IMR-90 (cell line): ENCODE measurements at regions not wholly inside any gene's neighbourhood (a gene's known extent, or its start where the extent isn't known, plus 50 kb on each side); places are given as distances from the start of the nearest gene placed in this dataset.

Source experiments
- POLR2A ChIP-seq: IDR thresholded peaks from 2 replicates; pipeline ENCODE4 v1.6.1; 2012; ENCODE audit warnings: mild to moderate bottlenecking, low read depth, low read length
- RCOR1 ChIP-seq: IDR thresholded peaks from 2 replicates; pipeline ENCODE4 v1.6.1; 2012; ENCODE audit warnings: mild to moderate bottlenecking, low read length, improper control_type of control experiment; ENCODE audit not compliant: insufficient replicate concordance
- RFX5 ChIP-seq: IDR thresholded peaks from 2 replicates; pipeline ENCODE4 v1.8.0; 2012; ENCODE audit warnings: low read depth, mild to moderate bottlenecking, low read length, moderate library complexity
- TF ChIP-seq, protein P1 (sequence below): conservative IDR thresholded peaks from 2 replicates; pipeline ENCODE4 v1.5.1; 2012; ENCODE audit warnings: mild to moderate bottlenecking, low read depth, low read length, improper control_type of control experiment
- TF ChIP-seq, protein P2 (sequence below): fragments of 150-350 bp; IDR thresholded peaks from 2 replicates; pipeline ENCODE4 v1.6.1; 2017; ENCODE audit warnings: mild to moderate bottlenecking, antibody characterized with exemption, low read length, low read depth

DNA sequence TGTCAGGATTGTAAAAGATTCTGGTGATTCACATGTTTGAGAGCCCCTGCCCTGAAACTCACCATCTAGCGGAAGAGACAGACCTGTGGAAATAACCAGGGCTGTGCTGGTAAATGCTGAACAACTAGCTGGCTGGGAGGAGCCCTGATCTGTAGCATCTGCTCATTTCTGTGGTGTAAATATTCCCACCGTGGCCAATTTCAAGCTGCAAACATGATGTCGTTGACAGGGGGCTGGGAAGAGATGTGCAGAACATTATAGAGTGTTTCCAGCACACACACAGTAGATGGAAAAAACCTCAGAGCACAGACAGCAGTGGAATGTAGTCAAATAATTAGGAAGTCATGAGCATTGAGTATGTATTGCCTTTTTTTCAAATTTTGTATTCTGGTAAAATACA lies 138.2 kb downstream of the PHETA1 start:
- TF ChIP-seq POLR2A (no peak), RFX5 (no peak), RCOR1 (no peak)
- TF ChIP-seq, protein P1, sequence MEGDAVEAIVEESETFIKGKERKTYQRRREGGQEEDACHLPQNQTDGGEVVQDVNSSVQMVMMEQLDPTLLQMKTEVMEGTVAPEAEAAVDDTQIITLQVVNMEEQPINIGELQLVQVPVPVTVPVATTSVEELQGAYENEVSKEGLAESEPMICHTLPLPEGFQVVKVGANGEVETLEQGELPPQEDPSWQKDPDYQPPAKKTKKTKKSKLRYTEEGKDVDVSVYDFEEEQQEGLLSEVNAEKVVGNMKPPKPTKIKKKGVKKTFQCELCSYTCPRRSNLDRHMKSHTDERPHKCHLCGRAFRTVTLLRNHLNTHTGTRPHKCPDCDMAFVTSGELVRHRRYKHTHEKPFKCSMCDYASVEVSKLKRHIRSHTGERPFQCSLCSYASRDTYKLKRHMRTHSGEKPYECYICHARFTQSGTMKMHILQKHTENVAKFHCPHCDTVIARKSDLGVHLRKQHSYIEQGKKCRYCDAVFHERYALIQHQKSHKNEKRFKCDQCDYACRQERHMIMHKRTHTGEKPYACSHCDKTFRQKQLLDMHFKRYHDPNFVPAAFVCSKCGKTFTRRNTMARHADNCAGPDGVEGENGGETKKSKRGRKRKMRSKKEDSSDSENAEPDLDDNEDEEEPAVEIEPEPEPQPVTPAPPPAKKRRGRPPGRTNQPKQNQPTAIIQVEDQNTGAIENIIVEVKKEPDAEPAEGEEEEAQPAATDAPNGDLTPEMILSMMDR, result no peak
- TF ChIP-seq, protein P2, sequence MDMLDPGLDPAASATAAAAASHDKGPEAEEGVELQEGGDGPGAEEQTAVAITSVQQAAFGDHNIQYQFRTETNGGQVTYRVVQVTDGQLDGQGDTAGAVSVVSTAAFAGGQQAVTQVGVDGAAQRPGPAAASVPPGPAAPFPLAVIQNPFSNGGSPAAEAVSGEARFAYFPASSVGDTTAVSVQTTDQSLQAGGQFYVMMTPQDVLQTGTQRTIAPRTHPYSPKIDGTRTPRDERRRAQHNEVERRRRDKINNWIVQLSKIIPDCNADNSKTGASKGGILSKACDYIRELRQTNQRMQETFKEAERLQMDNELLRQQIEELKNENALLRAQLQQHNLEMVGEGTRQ, result no peak
